ENCODE measurements at regions not wholly inside any gene's neighbourhood (a gene's known extent, or its start where the extent isn't known, plus 50 kb on each side); places are given as distances from the start of the nearest gene placed in this dataset.

DNA sequence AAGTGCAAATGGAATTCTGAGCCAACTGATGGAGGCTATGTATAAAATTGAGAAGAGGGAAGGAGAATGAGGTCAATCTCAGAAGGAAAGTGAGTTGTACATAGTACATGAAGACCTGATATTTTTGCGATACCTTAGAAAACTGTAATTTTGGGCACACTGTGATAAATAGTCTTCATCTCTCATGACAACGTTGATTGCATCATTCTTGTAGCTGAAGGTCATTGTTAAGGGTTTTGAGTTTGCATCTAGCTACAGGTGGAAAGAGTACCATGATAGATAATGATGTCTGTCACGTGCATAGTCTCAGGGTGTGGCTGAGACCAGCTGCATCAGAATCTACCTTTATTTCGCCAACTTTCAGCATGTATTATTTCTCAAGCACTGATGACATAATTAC is 435.4 kb upstream of the MDFIC2 start:
- no peak for DNase-seq (ENCODE audit: extremely low read depth in 1 of 4, low spot score in 3 of 4)
- no peak for ATAC-seq
- ChIA-PET POLR2A (no interaction called here), CTCF (ENCODE audit: low intra/inter-chr PET ratio) (no interaction called here)
- Histone ChIP-seq H3K4me3 (no peak overlapping the region), H3K4me1 (replicated peaks in 1 of 2; ENCODE audit: control insufficient read depth in 2 of 2, insufficient read depth in 2 of 2, low read length in 2 of 2) (no peaks in the 10 kb centered on the region), H3K4me2 (ENCODE audit: insufficient read depth, low read length) (no peak overlapping the region), H2AFZ (ENCODE audit: low read depth, low read length) (no peak overlapping the region), H4K20me1 (replicated peaks; ENCODE audit: control insufficient read depth, insufficient read depth, low read length) (no peaks in the 10 kb centered on the region), H3K36me3 (ENCODE audit: control insufficient read depth, insufficient read depth, low read length) (no peaks in the 10 kb centered on the region), H3K27me3 (ENCODE audit: control insufficient read depth in 2 of 2, insufficient read depth in 2 of 2, low read length in 2 of 2) (no peaks in the 10 kb centered on the region), H3K9ac (ENCODE audit: insufficient read depth in 1 of 2, low read depth in 2 of 2, low read length in 2 of 2) (no peak overlapping the region), H3K79me2 (ENCODE audit: control insufficient read depth, insufficient read depth, low read length) (no peaks in the 10 kb centered on the region), H3K9me3 (replicated peaks; ENCODE audit: control insufficient read depth, insufficient read depth, low read depth, low read length) (no peaks in the 10 kb centered on the region), H3K27ac (ENCODE audit: extremely low read depth, low read depth, low read length) (no peak overlapping the region), H3K9me1 (ENCODE audit: control insufficient read depth, insufficient read depth, low read length) (no peaks in the 10 kb centered on the region)
- FAIRE-seq = no peak
- BruUV-seq (replicated peaks) = no TSS peak
- in situ Hi-C loops (cut with MboI) = no loop called here
- WGBS (ENCODE audit: insufficient coverage, low coverage, missing lambda C conversion rate) = 0% methylated on average over 4 of the region's 4 CpGs
- intact Hi-C loops (cut with micrococcal nuclease) = no loop called here
- TF ChIP-seq NUFIP1 (IDR thresholded peaks at IDR 0.05; ENCODE audit: partially characterized antibody) (no peak), ZBTB1 (CRISPR knock-in tag; IDR thresholded peaks at IDR 0.05; ENCODE audit: borderline replicate concordance, low read depth) (no peak), ZNF507 (tag; conservative IDR thresholded peaks at IDR 0.05) (no peak), CEBPG (CRISPR knock-in tag; IDR thresholded peaks at IDR 0.05) (no peak), CEBPG (tag; conservative IDR thresholded peaks at IDR 0.05 in 1 of 2, IDR thresholded peaks at IDR 0.05 in 1 of 2) (peak in 1 of 2 experiments; percentile 41; a peak in 1 of 4 replicates), ZNF512 (tag; IDR thresholded peaks at IDR 0.05) (no peak), ZNF384 (IDR thresholded peaks at IDR 0.05; ENCODE audit: low read depth, low read length) (no peak), ETV5 (CRISPR knock-in tag; IDR thresholded peaks at IDR 0.05; ENCODE audit: low read depth) (no peak), PHB (CRISPR knock-in tag; IDR thresholded peaks at IDR 0.05) (no peak)
- TF ChIP-seq, protein P1, sequence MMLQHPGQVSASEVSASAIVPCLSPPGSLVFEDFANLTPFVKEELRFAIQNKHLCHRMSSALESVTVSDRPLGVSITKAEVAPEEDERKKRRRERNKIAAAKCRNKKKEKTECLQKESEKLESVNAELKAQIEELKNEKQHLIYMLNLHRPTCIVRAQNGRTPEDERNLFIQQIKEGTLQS (IDR thresholded peaks at IDR 0.05) = 0 out of 2 replicates have a peak, but pooled peaks have one; percentile 22
- TF ChIP-seq, protein P1 (CRISPR knock-in tag; conservative IDR thresholded peaks at IDR 0.05) = no peak
